Esophagus squamous epithelium (tissue), 5 donors: ENCODE measurements at regions not wholly inside any gene's neighbourhood (a gene's known extent, or its start where the extent isn't known, plus 50 kb on each side); places are given as distances from the start of the nearest gene placed in this dataset.
A peak's percentile ranks its signal among the peaks of the same experiment; 100 is the strongest.

Experiments used
- DNase-seq: peaks from one replicate; lab custom pipeline; 2025; lab: John Stamatoyannopoulos, UW
- H3K27ac ChIP-seq, 4 donors: fragments of 200-600 bp; sonication (generic); one replicate each; pipeline ENCODE4 v1.5.1; 2016 to 2019; ENCODE audit warnings: mild to moderate bottlenecking in 1 of 4
- H3K27me3 ChIP-seq, 4 donors: fragments of 200-600 bp; sonication (generic); 1 replicate in 3 of 4; 2 replicates in 1 of 4; pipeline versions ENCODE4 v1.5.1 to v1.6.0; 2017 to 2021; ENCODE audit warnings: antibody characterized with exemption in 1 of 4
- H3K36me3 ChIP-seq, 3 donors: fragments of 200-600 bp; sonication (generic); one replicate each; pipeline ENCODE4 v1.5.1; 2016 to 2019
- H3K4me1 ChIP-seq, 3 donors: fragments of 200-600 bp; sonication (generic); one replicate each; pipeline ENCODE4 v1.5.1; 2017 to 2019
- H3K4me3 ChIP-seq, 4 donors: fragments of 200-600 bp; sonication (generic); 1 replicate in 3 of 4; 2 replicates in 1 of 4; pipeline ENCODE4 v1.5.1; 2016 to 2019; ENCODE audit warnings: mild to moderate bottlenecking in 2 of 4, moderate library complexity in 1 of 4
- H3K9me3 ChIP-seq, 3 donors: fragments of 200-600 bp; sonication (generic); one replicate each; pipeline ENCODE4 v1.5.1; 2016 to 2019
- CTCF ChIP-seq, 6 experiments: fragments of 450-650 bp in 4 of 6; fragments of 200-600 bp in 2 of 6; sonication (generic) in 2 of 6; IDR thresholded peaks; one replicate each; pipeline ENCODE4 v1.5.1; 2016 to 2019; ENCODE audit warnings: antibody characterized with exemption in 6 of 6, mild to moderate bottlenecking in 4 of 6, moderate library complexity in 4 of 6
- POLR2A ChIP-seq, 4 donors: fragments of 450-650 bp; IDR thresholded peaks; one replicate each; pipeline ENCODE4 v1.6.1; 2017; ENCODE audit warnings: antibody characterized with exemption in 4 of 4, mild to moderate bottlenecking in 4 of 4, moderate library complexity in 3 of 4
- WGBS, 2 donors: methylation state at CpG; one replicate each; pipeline ENCODE4 v1.1.5; 2018; 5-methylcytosine and 5-hydroxymethylcytosine counted together
- intact Hi-C: fragments of 100-400 bp; cut with DNase I; formaldehyde crosslinking; loops from one replicate; pipeline ENCODE4 v1.15.0; 2022
- donor health status: DM: yes; HTN: yes; CAD: no.

- no peak for DNase-seq
- no peak overlapping the region for H3K27ac ChIP-seq
- no peaks in the 10 kb centered on the region for H3K9me3 ChIP-seq
- no peak overlapping the region for H3K4me3 ChIP-seq
- H3K4me1 ChIP-seq, result no peaks in the 10 kb centered on the region
- intact Hi-C loops, result no loop called here
- no peaks in the 10 kb centered on the region for H3K36me3 ChIP-seq
- no peaks in the 10 kb centered on the region for H3K27me3 ChIP-seq
- TF ChIP-seq POLR2A (IDR thresholded peaks at IDR 0.05), result no peak
- TF ChIP-seq CTCF (IDR thresholded peaks at IDR 0.05), result no peak
Measured at GRCh38 chr2:154589514-154589913, 109.0 kb upstream of the KCNJ3 start.

- Histone ChIP-seq H3K36me3 (no peaks in the 10 kb centered on the region), H3K4me1 (no peaks in the 10 kb centered on the region), H3K4me3 (no peak overlapping the region), H3K27me3 (no peaks in the 10 kb centered on the region), H3K9me3 (no peaks in the 10 kb centered on the region), H3K27ac (peak overlapping the region in 1 of 4 donors; percentile 15)
- no peak for DNase-seq
- intact Hi-C loops, result no loop called here
- WGBS, 2 donors, result 36 to 45% methylated on average over 2 of the region's 2 CpGs
- TF ChIP-seq POLR2A (IDR thresholded peaks at IDR 0.05) (no peak), CTCF (IDR thresholded peaks at IDR 0.05) (no peak)
Measured at GRCh38 chr2:154591294-154591820, 107.1 kb upstream of the KCNJ3 start.

GRCh38 chr2:154599189-154599588 lies 99.3 kb upstream of the KCNJ3 start:
- DNase-seq, result no peak
- WGBS, 2 donors, result 70 to 77% methylated on average over 3 of the region's 3 CpGs
- no peaks in the 10 kb centered on the region for H3K36me3 ChIP-seq

GRCh38 chr2:154600927-154601494 lies 97.5 kb upstream of the KCNJ3 start:
- 79 to 87% methylated on average over 4 of the region's 4 CpGs for WGBS, 2 donors
- Histone ChIP-seq H3K27me3 (no peaks in the 10 kb centered on the region), H3K4me3 (no peak overlapping the region), H3K36me3 (no peaks in the 10 kb centered on the region), H3K27ac (no peak overlapping the region), H3K4me1 (no peaks in the 10 kb centered on the region), H3K9me3 (no peaks in the 10 kb centered on the region)
- DNase-seq, result no peak
- intact Hi-C loops, result no loop called here
- TF ChIP-seq CTCF (IDR thresholded peaks at IDR 0.05) (no peak), POLR2A (IDR thresholded peaks at IDR 0.05) (no peak)

More at GRCh38 chr2:154599189-154599588, 99.3 kb upstream of the KCNJ3 start:
- intact Hi-C loops, result no loop called here
- TF ChIP-seq POLR2A (IDR thresholded peaks at IDR 0.05), result no peak
- no peak for TF ChIP-seq CTCF (IDR thresholded peaks at IDR 0.05)
- no peak overlapping the region for H3K27ac ChIP-seq
- H3K9me3 ChIP-seq, result no peaks in the 10 kb centered on the region
- H3K27me3 ChIP-seq, result no peaks in the 10 kb centered on the region
- H3K4me3 ChIP-seq, result no peak overlapping the region
- no peaks in the 10 kb centered on the region for H3K4me1 ChIP-seq

GRCh38 chr2:154603682-154604081 lies 94.8 kb upstream of the KCNJ3 start:
- no peak for TF ChIP-seq CTCF (IDR thresholded peaks at IDR 0.05)
- TF ChIP-seq POLR2A (IDR thresholded peaks at IDR 0.05), result no peak
- H3K9me3 ChIP-seq, result no peaks in the 10 kb centered on the region
- H3K27ac ChIP-seq, result no peak overlapping the region
- H3K27me3 ChIP-seq, result no peaks in the 10 kb centered on the region
- no peak for DNase-seq
- no peaks in the 10 kb centered on the region for H3K4me1 ChIP-seq
- H3K36me3 ChIP-seq, result no peaks in the 10 kb centered on the region
- no peak overlapping the region for H3K4me3 ChIP-seq
- intact Hi-C loops, result no loop called here
